Calu3 (cell line): ENCODE measurements at regions not wholly inside any gene's neighbourhood (a gene's known extent, or its start where the extent isn't known, plus 50 kb on each side); places are given as distances from the start of the nearest gene placed in this dataset.

Experiments
- BruUV-seq: library from RNA; stranded (reverse); fragments of 400-500 nt; replicated peaks from 2 replicates; lab custom pipeline; 2021; lab: Mats Ljungman, UMichigan
- CTCF ChIA-PET: fragments of 300-600 bp; sonication (Branson Sonifier 250); formaldehyde crosslinking; loops from one replicate; lab custom pipeline; 2022; ENCODE audit warnings: antibody characterized with exemption; lab: Charles Lee
- DNase-seq: peaks from one replicate; pipeline ENCODE4 v3.0.0; 2022
- H3K27ac Mint-ChIP-seq: one replicate; pipeline ENCODE4 v1.8.0; 2022; ENCODE audit warnings: mixed read lengths; ENCODE audit not compliant: unreplicated experiment
- H3K27me3 Mint-ChIP-seq: one replicate; pipeline ENCODE4 v1.8.0; 2022; ENCODE audit warnings: mixed read lengths; ENCODE audit not compliant: unreplicated experiment
- H3K36me3 Mint-ChIP-seq: one replicate; pipeline ENCODE4 v1.8.0; 2022; ENCODE audit warnings: mild to moderate bottlenecking, moderate library complexity, mixed read lengths; ENCODE audit not compliant: insufficient read depth, unreplicated experiment
- H3K4me1 Mint-ChIP-seq: one replicate; pipeline ENCODE4 v1.8.0; 2022; ENCODE audit warnings: mild to moderate bottlenecking, low read depth, mixed read lengths; ENCODE audit not compliant: unreplicated experiment
- H3K4me3 Mint-ChIP-seq: one replicate; pipeline ENCODE4 v1.8.0; 2022; ENCODE audit warnings: mild to moderate bottlenecking, low read depth, moderate library complexity, mixed read lengths; ENCODE audit not compliant: unreplicated experiment
- H3K9me3 Mint-ChIP-seq: one replicate; pipeline ENCODE4 v1.8.0; 2022; ENCODE audit warnings: low read depth, mixed read lengths; ENCODE audit not compliant: unreplicated experiment
- intact Hi-C: fragments of 100-400 bp; cut with micrococcal nuclease; formaldehyde crosslinking; loops from one replicate; pipeline ENCODE4 v1.10.0; 2022; ENCODE audit not compliant: unreplicated experiment
- TF ChIP-seq, protein P1 (sequence below): fragments of 200-600 bp; IDR thresholded peaks from one replicate; pipeline ENCODE4 v1.8.0; 2022; ENCODE audit warnings: antibody characterized with exemption; ENCODE audit not compliant: unreplicated experiment

DNA sequence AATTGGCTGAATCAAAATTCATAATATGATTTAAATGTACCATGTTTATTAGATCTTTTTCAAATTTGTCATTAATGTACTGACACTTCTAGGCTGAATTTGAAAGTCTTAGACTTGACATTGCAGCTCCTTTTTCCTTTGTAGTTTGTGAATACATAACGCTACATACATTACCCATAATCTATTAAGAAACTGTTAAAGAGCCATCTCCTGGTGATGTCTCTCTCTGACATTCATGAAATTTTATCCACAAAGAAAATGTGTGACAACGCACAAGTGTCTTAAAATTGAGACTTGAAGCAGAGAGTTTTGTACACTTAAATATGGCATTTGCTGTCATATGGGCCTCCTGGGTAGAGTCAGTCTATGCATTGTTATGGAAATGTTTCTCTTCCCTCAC is 320.2 kb upstream of the ARGLU1 start:
- intact Hi-C loops: no loop called here
- Mint-ChIP-seq H3K9me3 (no peaks in the 10 kb centered on the region), H3K4me3 (no peak overlapping the region), H3K27ac (no peak overlapping the region), H3K36me3 (no peaks in the 10 kb centered on the region), H3K27me3 (no peaks in the 10 kb centered on the region), H3K4me1 (no peaks in the 10 kb centered on the region)
- no peak for DNase-seq
- CTCF ChIA-PET: no interaction called here
- BruUV-seq: no TSS peak
- TF ChIP-seq, protein P1, sequence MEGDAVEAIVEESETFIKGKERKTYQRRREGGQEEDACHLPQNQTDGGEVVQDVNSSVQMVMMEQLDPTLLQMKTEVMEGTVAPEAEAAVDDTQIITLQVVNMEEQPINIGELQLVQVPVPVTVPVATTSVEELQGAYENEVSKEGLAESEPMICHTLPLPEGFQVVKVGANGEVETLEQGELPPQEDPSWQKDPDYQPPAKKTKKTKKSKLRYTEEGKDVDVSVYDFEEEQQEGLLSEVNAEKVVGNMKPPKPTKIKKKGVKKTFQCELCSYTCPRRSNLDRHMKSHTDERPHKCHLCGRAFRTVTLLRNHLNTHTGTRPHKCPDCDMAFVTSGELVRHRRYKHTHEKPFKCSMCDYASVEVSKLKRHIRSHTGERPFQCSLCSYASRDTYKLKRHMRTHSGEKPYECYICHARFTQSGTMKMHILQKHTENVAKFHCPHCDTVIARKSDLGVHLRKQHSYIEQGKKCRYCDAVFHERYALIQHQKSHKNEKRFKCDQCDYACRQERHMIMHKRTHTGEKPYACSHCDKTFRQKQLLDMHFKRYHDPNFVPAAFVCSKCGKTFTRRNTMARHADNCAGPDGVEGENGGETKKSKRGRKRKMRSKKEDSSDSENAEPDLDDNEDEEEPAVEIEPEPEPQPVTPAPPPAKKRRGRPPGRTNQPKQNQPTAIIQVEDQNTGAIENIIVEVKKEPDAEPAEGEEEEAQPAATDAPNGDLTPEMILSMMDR: no peak

DNA sequence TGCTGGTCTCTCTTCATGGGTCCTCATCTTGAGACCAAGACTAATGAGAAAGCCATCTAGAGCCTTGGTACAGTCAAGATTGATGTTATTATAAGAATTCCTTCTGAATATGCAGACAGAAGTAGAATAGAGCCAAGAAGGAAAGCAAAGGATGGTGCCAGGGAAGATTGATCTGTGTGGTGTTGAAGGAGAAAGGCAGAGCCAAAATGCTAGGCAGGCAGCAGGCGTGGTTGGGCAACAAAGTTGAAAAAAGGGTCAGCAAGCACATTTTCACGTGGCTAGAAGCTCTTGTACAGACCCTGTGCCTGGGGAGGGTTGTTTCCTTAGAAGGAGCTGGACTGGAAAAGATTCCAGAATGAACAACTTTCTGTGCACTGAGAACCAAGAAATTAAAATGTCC is 319.7 kb upstream of the ARGLU1 start:
- no peak overlapping the region for H3K4me3 Mint-ChIP-seq
- no peak for DNase-seq
- H3K36me3 Mint-ChIP-seq: no peaks in the 10 kb centered on the region
- BruUV-seq: no TSS peak
- no peaks in the 10 kb centered on the region for H3K4me1 Mint-ChIP-seq
- CTCF ChIA-PET: no interaction called here
- H3K9me3 Mint-ChIP-seq: no peaks in the 10 kb centered on the region
- TF ChIP-seq, protein P1: no peak
- intact Hi-C loops: no loop called here
- no peaks in the 10 kb centered on the region for H3K27me3 Mint-ChIP-seq
- no peak overlapping the region for H3K27ac Mint-ChIP-seq

DNA sequence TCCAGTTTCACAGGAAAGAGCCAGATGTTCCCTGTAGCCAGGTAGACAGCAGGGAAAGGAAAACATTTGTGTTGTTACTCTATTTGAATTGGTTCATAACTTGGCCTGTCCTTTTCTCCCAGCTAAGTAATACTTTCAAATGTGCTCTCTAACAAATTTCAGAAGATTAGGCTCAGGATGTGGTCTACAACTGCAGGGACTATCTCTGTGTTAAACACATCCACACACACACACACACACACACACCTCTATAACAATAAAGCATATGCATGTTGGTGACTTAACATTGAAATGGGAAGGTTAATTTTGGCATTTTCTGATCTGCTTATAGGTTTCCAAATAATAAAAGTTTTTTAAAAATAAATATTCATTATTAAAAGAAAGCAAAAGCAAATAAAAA is 316.0 kb upstream of the ARGLU1 start:
- DNase-seq: no peak
- CTCF ChIA-PET: no interaction called here
- intact Hi-C loops: no loop called here
- Mint-ChIP-seq H3K4me3 (no peak overlapping the region), H3K9me3 (no peaks in the 10 kb centered on the region), H3K36me3 (no peaks in the 10 kb centered on the region), H3K27ac (no peak overlapping the region), H3K4me1 (no peaks in the 10 kb centered on the region), H3K27me3 (no peaks in the 10 kb centered on the region)
- TF ChIP-seq, protein P1: no peak
- no TSS peak for BruUV-seq

DNA sequence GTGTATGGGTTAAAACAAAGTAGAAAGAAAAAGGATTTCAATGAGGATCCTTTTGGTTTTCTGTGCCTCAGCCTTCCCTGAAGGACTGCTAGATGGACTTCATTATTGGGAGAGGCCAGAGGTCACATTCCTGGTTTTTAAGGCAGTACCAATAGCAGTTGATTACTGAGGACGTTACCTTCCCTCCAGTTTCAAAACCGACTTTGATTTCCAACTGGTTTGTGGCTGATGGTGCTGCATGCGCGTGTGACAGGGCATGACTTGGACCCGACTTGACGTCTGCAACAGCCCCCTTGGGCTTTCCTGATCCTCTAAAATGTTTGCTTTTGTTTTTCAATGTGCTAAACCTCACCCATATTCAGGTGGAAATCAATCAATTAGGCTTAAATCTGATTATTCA is 314.3 kb upstream of the ARGLU1 start:
- peaks cover 2% of the 10 kb centered on the region for H3K9me3 Mint-ChIP-seq
- H3K27me3 Mint-ChIP-seq: no peaks in the 10 kb centered on the region
- intact Hi-C loops: no loop called here
- H3K4me1 Mint-ChIP-seq: no peaks in the 10 kb centered on the region
- no peak overlapping the region for H3K4me3 Mint-ChIP-seq
- DNase-seq: no peak
- CTCF ChIA-PET: no interaction called here
- TF ChIP-seq, protein P1: no peak
- H3K36me3 Mint-ChIP-seq: no peaks in the 10 kb centered on the region
- BruUV-seq: no TSS peak
- no peak overlapping the region for H3K27ac Mint-ChIP-seq
